NT2/D1 (cell line): ENCODE measurements at regions not wholly inside any gene's neighbourhood (a gene's known extent, or its start where the extent isn't known, plus 50 kb on each side); places are given as distances from the start of the nearest gene placed in this dataset.

Source experiments
- DNase-seq: peaks from one replicate; pipeline ENCODE4 v3.0.0-alpha.2; 2011; ENCODE audit warnings: low read depth, low spot score
- H3K27me3 ChIP-seq: 2 replicates; pipeline ENCODE4 v1.6.0; 2011; ENCODE audit warnings: mild to moderate bottlenecking; ENCODE audit not compliant: insufficient read length, insufficient read depth
- H3K36me3 ChIP-seq: 2 replicates; pipeline ENCODE4 v1.6.1; 2011; ENCODE audit warnings: mild to moderate bottlenecking, low read length, mixed read lengths; ENCODE audit not compliant: insufficient read depth, insufficient read length
- H3K4me1 ChIP-seq: 2 replicates; pipeline ENCODE4 v1.5.1; 2011; ENCODE audit not compliant: insufficient read depth, insufficient read length
- H3K4me3 ChIP-seq: 2 replicates; pipeline ENCODE4 v1.5.1; 2011; ENCODE audit warnings: low read depth; ENCODE audit not compliant: insufficient read length
- H3K9ac ChIP-seq: 2 replicates; pipeline ENCODE4 v1.6.0; 2011; ENCODE audit warnings: low read depth; ENCODE audit not compliant: insufficient read length
- H3K9me3 ChIP-seq: 2 replicates; pipeline ENCODE4 v1.5.1; 2011; ENCODE audit warnings: mild to moderate bottlenecking, low read length; ENCODE audit not compliant: insufficient read depth
- SUZ12 ChIP-seq: IDR thresholded peaks from 2 replicates; pipeline ENCODE4 v1.6.1; 2011; ENCODE audit not compliant: insufficient read length, insufficient read depth; ENCODE audit errors: extremely low read depth
- YY1 ChIP-seq: IDR thresholded peaks from 2 replicates; pipeline ENCODE4 v1.6.1; 2011; ENCODE audit not compliant: insufficient read length, insufficient read depth
- ZNF274 ChIP-seq: IDR thresholded peaks from 2 replicates; pipeline ENCODE4 v1.6.1; 2011; ENCODE audit warnings: mild to moderate bottlenecking, low read depth, low read length

DNA sequence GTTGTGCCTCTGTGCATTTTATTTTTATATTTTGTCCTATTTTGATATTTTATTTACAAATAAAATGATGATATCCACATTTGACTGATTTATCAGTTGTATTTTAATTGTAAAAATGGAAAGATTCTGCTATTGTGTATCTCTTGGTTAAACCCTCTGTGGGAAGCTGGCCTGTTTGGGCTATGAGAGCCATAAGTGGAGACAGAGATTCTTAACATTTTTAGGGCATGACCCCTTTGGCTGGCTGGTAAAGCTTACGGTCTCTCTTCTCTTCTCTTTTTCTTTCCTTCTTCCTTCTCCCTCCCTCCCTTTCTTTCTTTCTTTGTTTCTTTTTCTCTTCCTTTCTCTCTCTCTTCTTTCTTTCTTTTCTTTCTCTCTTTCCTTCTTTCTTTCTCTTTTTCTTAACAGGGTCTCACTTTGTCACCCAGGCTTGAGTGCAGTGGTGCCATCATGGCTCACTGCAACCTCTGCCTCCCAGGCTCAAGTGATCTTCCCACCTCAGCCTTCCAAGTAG lies 172.3 kb upstream of the CDYL start:
- TF ChIP-seq YY1 (no peak), SUZ12 (no peak), ZNF274 (no peak)
- H3K27me3 ChIP-seq = no peaks in the 10 kb centered on the region
- no peaks in the 10 kb centered on the region for H3K36me3 ChIP-seq
- H3K9ac ChIP-seq = no peak overlapping the region
- no peak overlapping the region for H3K4me3 ChIP-seq
- H3K9me3 ChIP-seq = no peaks in the 10 kb centered on the region
- no peaks in the 10 kb centered on the region for H3K4me1 ChIP-seq
- no peak for DNase-seq

DNA sequence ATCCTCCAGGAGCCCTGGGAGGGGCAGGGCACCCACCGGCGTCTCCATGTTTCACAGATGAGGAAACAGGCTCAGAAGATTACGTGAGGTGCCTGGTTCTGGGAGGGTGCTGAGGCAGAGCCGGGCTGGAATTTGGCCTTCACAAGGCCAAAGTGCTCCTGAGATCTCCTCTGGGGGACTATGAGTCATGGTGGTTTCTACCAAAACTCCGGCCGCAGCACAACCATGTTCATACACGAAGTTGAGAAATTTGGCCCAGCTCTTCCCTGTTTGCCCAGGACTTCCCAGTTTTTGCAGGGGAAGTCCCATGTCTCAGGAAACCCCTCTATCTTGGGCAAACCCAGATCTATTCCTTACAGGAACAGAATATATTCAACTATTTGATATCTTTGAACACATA lies 172.9 kb upstream of the CDYL start:
- DNase-seq = no peak
- no peaks in the 10 kb centered on the region for H3K4me1 ChIP-seq
- H3K9me3 ChIP-seq = no peaks in the 10 kb centered on the region
- TF ChIP-seq SUZ12 = no peak
- no peak for TF ChIP-seq YY1
- no peak for TF ChIP-seq ZNF274
- no peaks in the 10 kb centered on the region for H3K36me3 ChIP-seq
- H3K27me3 ChIP-seq = no peaks in the 10 kb centered on the region
- no peak overlapping the region for H3K4me3 ChIP-seq
- no peak overlapping the region for H3K9ac ChIP-seq

DNA sequence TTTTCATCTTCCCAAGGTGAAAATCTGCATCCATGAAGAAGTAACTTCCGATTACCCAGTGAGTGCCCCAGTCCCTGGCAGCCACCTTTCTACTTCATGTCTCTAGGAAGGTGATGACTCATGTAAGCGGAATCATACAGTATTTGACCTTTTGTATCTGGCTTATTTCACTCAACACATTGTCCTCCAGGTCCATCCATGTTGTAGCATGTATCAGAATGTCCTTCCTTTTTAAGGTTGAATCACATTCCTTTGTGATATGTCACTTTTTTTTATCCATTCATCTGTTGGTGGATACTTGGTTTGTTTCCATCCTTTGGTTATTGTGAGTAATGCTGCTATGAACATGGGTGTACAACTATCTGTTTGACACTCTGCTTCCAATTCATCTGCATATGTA lies 176.3 kb upstream of the CDYL start:
- DNase-seq = no peak
- H3K4me1 ChIP-seq = no peaks in the 10 kb centered on the region
- H3K4me3 ChIP-seq = no peak overlapping the region
- no peak for TF ChIP-seq YY1
- no peaks in the 10 kb centered on the region for H3K36me3 ChIP-seq
- no peaks in the 10 kb centered on the region for H3K9me3 ChIP-seq
- no peaks in the 10 kb centered on the region for H3K27me3 ChIP-seq
- H3K9ac ChIP-seq = no peak overlapping the region

DNA sequence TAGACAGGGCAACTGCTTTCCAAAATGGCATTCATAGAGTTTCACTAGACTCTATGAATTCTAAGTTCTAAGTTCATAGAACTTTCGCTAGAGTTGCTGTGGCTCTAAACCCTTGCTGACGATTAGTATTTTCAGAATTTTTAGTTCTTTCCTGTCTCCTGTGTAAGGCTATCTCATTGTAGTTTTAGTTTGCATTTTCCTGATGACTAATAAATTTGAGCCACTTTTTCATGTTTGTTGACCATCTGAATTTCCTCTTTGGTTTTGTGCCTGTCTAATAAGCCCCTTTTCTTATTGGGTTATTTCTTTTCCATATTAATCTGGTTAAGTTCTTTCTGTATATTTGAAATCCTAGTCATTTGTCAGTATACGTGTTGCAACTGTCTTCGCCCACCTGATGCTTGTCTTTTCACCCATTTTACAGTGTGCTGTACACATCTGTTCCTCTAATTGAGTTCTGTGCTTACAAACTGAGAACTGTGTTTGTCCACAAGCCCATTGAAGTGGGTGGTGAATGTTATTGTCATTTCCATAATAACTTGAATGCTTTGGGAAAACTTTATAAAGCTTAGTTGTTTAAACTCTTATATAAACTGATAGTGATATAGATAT lies 177.7 kb upstream of the CDYL start:
- no peak for TF ChIP-seq ZNF274
- TF ChIP-seq SUZ12 = no peak
- TF ChIP-seq YY1 = no peak
- Histone ChIP-seq H3K4me1 (no peaks in the 10 kb centered on the region), H3K36me3 (no peaks in the 10 kb centered on the region), H3K9ac (no peak overlapping the region), H3K27me3 (no peaks in the 10 kb centered on the region), H3K9me3 (no peaks in the 10 kb centered on the region), H3K4me3 (no peak overlapping the region)
- no peak for DNase-seq

DNA sequence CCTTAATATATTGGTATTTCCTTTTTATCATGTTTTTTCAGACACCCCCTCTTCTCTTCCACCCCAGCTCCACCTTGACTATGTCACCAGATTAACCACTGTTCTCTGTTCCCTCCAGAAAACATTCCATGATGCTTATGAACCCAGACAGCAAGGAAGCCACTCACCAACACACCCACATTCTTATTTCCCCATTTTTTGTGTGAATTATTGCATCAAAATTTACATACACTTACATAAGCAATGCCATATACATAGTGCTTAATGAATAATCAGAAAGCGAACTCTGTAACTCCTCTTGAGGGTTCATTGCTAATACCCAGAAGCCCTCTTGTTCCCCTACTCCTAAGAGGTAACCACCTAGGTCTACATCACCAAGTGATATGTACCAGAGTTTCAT lies 182.3 kb upstream of the CDYL start:
- Histone ChIP-seq H3K4me3 (no peak overlapping the region), H3K4me1 (no peaks in the 10 kb centered on the region), H3K9ac (no peak overlapping the region), H3K27me3 (no peaks in the 10 kb centered on the region), H3K9me3 (no peaks in the 10 kb centered on the region), H3K36me3 (no peaks in the 10 kb centered on the region)
- DNase-seq = no peak
- TF ChIP-seq SUZ12 = no peak

DNA sequence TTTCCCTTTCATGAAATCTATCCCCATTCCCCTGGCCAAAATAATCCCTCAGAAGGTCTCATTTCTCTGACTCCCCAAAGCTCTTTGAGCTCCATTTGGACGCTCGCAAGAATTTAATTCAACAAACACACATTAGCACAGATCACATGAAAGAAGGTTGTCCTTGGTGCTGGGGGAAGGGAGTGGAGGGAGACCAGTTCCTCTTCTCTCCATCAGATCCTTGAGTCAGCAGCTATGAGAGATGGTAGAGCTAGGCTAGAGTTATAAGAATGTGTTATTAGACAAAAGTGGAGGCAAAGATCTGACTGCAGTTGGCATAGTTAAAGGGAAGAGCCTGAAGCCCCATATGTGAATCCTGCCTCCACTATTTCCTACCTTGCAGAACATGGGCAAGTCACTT lies 184.2 kb upstream of the CDYL start:
- Histone ChIP-seq H3K27me3 (no peaks in the 10 kb centered on the region), H3K4me1 (no peaks in the 10 kb centered on the region), H3K36me3 (no peaks in the 10 kb centered on the region), H3K4me3 (no peak overlapping the region), H3K9ac (no peak overlapping the region), H3K9me3 (no peaks in the 10 kb centered on the region)
- DNase-seq = no peak
- TF ChIP-seq SUZ12 (no peak), ZNF274 (no peak), YY1 (no peak)

DNA sequence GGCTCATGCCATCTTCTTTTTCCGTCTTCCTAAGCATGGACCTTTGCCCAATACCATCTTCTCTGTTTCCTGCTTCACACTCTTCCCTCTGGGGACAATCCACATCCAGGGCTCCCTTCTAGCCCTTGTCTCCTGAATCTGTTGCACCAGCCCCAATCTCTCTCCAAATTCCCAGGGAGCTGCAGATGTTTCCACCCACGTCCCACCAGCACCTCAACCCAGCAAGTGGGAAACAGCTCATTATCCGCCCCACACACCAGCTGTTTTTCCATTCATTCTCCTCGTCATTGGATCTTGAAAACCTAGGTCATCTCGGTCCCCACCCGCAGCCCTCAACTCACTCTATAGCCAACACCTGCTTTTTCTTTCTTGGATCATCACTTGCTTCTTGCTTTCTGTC lies 185.0 kb upstream of the CDYL start:
- DNase-seq = no peak
- no peaks in the 10 kb centered on the region for H3K9me3 ChIP-seq
- H3K4me1 ChIP-seq = no peaks in the 10 kb centered on the region
- no peak overlapping the region for H3K9ac ChIP-seq
- no peak for TF ChIP-seq ZNF274
- no peak for TF ChIP-seq YY1
- TF ChIP-seq SUZ12 = no peak
- H3K27me3 ChIP-seq = no peaks in the 10 kb centered on the region
- H3K36me3 ChIP-seq = no peaks in the 10 kb centered on the region
- no peak overlapping the region for H3K4me3 ChIP-seq

DNA sequence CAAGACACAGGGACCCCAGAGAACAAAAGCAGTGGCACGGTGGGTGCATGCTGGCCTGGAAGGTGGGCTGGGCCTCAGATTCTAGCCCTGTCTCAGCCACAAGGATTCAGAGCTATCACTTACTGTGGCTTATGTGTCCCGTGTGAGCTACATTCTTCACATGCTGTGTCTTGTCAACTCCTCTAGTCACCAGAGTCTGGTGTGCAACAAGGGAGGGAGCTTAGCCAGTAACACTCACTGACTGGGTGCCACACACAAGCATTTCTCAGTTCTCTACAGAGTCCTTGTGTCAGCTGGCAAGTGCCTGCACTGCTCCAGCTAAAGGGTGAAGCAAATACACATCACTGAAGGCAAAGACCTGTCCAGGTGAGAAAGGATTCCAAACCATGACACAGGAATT lies 186.9 kb upstream of the CDYL start:
- TF ChIP-seq SUZ12 = no peak
- TF ChIP-seq YY1 = no peak
- no peak for TF ChIP-seq ZNF274
- Histone ChIP-seq H3K36me3 (no peaks in the 10 kb centered on the region), H3K4me3 (no peak overlapping the region), H3K4me1 (no peaks in the 10 kb centered on the region), H3K9ac (no peak overlapping the region), H3K9me3 (no peaks in the 10 kb centered on the region), H3K27me3 (no peaks in the 10 kb centered on the region)
- no peak for DNase-seq
